GM21526 (cell line): ENCODE measurements at regions not wholly inside any gene's neighbourhood (a gene's known extent, or its start where the extent isn't known, plus 50 kb on each side); places are given as distances from the start of the nearest gene placed in this dataset.
"Not testable (repeated sequence)": the region's sequence is repeated elsewhere in the genome, so short reads cannot be mapped to it uniquely, and the experiment has no call there.

Experiments
- ATAC-seq: cut with Tn5 transposase; IDR thresholded peaks from one replicate; pipeline ENCODE4 v1.9.1; 2021; ENCODE audit warnings: moderate library complexity; ENCODE audit not compliant: unreplicated experiment, low FRiP score

DNA sequence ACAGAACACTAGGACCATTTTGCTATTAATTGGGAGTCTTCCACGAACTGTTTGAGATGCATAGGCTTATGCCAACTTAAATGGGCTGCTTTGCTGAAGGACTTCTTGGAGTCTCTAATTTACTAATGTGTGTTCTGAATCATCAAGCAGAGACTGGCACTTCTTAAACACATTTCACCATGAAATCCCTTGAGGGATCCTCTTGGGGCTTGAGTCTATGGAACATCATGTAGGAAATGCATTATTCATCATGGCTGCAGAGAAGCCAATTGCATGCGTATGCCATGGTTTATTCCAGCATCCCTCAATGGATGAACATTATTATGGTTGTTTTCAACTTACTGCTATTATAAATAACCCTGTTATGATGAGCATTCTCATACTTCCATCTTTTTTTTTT lies 73.4 kb downstream of the FGD2 start:
- no peak for ATAC-seq

- ATAC-seq: no peak
Measured at GRCh38 chr6:37081042-37081607, 75.7 kb downstream of the FGD2 start.

GRCh38 chr6:37082390-37083130 lies 77.1 kb downstream of the FGD2 start:
- ATAC-seq: no peak

DNA sequence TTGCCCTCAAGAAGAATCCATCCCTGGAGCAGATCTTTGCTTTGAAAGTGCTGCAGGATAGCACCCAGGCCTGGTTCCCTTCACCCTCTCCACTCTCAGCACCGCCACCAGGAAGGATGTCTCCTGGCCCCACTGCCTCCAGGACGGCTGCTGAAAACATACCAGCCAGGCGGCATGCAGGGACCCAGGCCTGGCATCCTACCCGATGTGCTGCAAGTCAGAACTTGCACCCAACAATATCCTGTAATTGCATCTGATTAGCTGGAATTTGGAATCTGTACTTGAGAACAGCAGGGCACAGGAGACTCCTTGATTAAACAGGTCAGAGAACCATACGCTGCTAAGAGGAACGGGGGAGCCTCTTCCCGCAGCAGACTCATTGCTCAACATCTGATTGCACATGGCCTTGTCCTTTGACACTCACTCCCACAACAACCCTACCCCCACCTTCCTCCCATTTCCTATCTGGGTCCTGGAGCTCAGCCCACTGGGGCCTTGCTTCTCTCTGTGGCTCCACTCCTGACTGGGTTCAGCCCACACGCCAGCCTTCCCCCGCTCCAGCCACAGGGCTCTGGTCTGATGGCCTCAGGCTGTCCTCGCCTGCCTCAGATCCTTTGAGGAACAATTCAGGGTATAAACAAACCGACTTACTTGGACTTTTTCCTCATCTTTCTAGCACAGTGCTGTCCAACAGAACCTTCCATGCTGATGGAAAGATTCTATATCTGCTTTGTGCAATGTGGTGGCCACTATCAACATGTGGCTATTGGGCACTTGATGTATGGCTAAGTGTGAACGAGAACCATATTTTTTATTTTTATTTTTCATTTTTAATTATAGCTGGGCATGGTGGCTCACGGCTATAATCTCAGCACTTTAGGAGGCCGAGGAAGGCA lies 78.0 kb downstream of the FGD2 start:
- ATAC-seq: no peak

GRCh38 chr6:37084665-37085064 lies 79.2 kb downstream of the FGD2 start:
- ATAC-seq: not testable (repeated sequence)

DNA sequence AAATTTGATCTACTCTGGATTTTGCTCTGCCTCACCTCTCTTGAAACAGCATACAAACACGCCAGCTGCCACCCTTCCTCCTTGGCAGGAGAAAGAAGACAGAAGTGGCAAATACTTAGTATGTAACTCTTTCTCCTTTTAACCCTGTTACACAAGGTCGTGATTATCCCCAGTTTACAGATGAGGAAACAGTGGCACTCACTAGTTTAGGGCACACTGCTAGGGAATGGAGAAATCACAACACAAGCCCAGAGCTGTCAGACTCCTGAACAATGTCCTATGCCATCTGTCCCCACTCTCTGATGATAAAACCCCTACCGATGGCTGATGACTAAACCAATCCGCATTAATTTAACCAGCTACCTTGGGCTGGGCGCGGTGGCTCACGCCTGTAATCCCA lies 79.7 kb downstream of the FGD2 start:
- ATAC-seq: no peak

DNA sequence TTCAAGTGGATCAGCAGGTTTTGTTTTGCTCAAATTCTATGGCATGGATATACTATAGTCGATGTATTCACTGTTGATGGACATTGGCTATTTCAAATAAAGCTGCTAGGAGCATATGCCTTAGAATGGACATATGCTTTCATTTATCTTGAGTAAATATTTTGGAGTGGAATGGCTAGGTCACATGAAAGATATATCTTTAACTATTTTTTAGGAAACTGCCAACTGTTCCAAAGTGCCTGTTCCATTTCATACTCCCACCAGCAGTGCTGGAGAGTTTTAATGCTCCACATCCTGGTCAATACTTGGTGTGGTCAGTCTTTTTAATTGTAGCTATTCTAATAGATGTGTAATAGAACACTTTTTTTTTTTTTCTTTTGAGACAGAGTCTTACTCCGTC lies 81.1 kb upstream of the PIM1 start:
- no peak for ATAC-seq

- ATAC-seq: no peak
Measured at GRCh38 chr6:37089783-37090182, 80.2 kb upstream of the PIM1 start.

DNA sequence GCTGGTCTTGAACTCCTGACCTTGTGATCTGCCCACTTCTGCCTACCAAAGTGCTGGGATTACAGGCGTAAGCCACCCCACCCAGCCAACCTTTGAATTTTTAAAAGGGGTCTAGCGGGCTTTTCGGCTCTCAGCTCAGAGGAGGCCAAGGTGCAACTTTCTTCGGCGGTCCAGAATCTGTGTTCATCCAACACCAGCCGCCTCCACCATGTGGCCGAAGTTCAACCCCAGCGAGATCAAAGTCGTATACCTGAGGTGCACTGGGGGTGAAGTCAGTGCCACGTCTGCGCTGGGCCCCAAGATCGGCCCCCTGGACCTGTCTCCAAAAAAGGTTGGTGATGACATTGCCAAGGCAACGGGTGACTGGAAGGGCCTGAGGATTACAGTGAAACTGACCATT lies 78.8 kb upstream of the PIM1 start:
- ATAC-seq: not testable (repeated sequence)

DNA sequence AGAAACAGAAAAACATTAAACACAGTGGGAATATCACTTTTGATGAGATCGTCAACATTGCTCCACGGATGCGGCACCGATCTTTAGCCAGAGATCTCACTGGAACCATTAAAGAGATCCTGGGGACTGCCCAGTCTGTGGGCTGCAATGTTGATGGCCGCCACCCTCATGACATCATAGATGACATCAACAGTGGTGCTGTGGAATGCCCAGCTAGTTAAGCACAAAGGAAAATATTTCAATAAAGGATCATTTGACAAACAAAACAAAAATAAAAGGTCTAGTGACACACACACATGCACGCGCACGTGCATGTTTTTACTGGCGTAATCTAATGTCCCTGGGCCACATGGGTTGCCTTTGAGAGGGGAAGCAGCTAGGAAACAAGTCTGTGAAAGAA lies 78.4 kb upstream of the PIM1 start:
- not testable (repeated sequence) for ATAC-seq

DNA sequence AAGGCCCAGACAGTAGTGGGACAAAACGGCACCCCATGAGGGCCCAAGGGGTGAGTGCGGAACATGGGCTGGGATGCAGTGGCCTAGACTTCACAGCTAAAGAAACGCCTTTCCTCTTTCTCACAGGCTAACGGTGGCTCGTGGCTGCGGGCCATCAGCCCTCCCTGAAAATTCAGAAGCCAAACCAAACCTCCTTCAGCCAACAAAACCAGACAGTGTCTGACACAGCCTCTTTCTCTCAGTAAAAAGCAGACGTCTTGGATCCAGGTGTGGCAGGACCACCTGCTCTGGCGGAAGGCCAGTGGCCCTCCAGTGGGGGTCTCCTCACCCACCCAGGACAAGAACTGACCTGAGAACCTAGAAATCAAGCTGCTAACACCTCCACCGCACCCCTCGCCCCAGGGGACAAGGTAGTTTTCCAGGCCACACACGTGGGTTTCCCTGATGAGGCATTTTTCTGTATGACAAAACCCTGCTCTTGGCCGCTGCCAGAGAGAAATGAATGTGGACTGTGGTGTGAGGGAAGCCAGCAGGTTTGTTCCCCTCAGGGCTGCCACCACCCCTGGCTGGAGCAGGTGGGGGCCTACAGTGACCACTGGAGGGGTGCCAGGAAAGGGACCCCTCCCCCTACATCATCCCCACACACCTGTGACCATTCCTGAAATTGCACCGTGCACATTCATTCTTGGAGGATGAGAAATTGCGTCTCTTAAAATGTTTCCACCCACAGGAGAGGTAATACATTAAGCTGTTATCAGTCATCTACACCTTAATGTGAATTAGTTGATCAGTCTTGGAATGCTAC lies 76.8 kb upstream of the PIM1 start:
- no peak for ATAC-seq

GRCh38 chr6:37093728-37094069 lies 76.3 kb upstream of the PIM1 start:
- ATAC-seq: no peak

DNA sequence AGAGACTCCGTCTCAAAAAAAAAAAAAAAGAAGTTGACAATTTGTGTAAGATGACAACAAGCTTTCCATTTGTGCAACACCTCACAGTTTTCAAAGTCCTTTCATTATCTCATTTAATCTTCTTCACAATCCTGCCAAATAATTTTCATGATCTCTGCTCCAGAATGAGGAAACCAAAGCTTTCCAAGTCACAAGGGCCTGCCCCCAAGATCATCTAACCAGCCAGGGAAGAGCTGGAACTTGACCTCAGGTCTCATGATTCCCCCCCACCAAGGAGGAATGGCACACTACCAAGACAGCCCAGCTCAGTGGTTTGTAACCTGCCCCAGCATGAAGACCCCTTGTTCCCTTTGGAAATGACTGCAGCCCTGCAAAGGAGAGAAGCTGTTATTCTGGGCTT lies 74.0 kb upstream of the PIM1 start:
- no peak for ATAC-seq

GRCh38 chr6:37097335-37097734 lies 72.6 kb upstream of the PIM1 start:
- no peak for ATAC-seq

- ATAC-seq: no peak
Measured at GRCh38 chr6:37099442-37099841, 70.5 kb upstream of the PIM1 start.

- ATAC-seq: no peak
Measured at GRCh38 chr6:37100745-37101144, 69.2 kb upstream of the PIM1 start.

DNA sequence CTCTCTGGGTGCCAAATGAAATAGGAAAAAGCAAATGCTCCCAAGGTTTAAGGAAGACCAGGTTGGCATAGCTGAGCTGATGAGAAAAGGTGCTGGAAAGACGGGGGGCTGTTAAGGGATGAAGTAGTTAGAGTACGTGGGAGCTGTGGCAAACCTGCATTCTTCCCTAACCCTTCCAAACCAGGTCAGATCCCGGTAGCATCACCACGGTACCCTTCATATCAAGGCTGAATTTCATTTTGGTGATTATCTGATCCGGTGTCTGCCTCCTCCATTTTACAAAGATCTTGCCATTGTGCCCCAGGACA lies 68.0 kb upstream of the PIM1 start:
- ATAC-seq: no peak

DNA sequence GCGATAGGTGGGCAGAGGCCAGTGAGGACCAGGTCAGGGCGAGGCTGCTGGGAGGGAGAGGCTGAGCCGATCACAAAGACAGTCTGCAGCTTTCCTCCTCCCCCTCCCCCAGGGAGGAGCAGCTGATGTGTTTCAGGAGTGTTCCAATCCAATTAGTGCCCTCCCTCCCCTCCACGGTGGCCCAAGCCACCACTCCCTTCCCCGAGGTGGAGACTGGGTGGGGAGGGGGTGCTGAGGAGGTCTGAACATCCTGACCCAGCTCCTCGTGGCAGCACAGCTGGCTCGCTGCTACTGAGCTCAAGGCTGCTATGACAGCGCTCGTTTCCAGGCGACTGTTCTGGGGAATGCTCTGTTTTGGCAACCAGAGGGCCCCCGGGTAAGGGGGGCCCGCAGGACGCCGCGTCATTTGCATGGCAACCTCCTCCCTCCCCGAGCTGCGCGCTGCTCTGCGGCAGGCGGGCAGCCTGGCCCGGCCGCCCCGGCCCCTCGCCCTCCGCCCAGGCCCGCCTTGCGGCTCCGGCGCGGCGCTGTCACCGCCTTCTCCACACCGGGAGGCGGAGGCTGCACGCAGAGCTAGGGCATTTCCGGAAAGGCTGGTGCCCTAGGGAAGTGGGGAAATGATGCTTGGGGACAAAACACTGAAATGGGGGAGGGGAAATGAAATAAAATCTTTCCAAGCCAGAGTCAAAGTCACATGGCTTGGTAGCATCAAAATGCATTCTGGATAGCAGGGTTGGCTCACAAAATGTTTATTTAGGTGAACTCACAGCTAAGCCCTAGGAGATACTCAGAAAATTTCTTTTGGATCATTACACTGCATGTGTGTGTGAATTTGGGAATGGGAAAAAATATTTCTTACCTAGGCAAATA lies 67.4 kb upstream of the PIM1 start:
- peak; percentile 80 for ATAC-seq

GRCh38 chr6:37103169-37104039 lies 66.5 kb upstream of the PIM1 start:
- no peak for ATAC-seq
